Left ventricle myocardium superior (tissue), 1 donor: ENCODE measurements at regions not wholly inside any gene's neighbourhood (a gene's known extent, or its start where the extent isn't known, plus 50 kb on each side); places are given as distances from the start of the nearest gene placed in this dataset.

ENCODE experiments used
- ATAC-seq: fragments of 200-7000 bp; cut with Tn5 transposase; one replicate; pipeline ENCODE4 v1.9.1; 2020; ENCODE audit warnings: mild to moderate bottlenecking, moderate library complexity
- DNase-seq: peaks from one replicate; pipeline ENCODE4 v3.0.0-alpha.2; 2020
- intact Hi-C: fragments of 100-400 bp; cut with micrococcal nuclease; formaldehyde crosslinking; loops from one replicate; pipeline ENCODE4 v1.11.0; 2022
- donor health status: DM: no; HTN: yes; CAD: no; lungs with severe emphysema.

DNA sequence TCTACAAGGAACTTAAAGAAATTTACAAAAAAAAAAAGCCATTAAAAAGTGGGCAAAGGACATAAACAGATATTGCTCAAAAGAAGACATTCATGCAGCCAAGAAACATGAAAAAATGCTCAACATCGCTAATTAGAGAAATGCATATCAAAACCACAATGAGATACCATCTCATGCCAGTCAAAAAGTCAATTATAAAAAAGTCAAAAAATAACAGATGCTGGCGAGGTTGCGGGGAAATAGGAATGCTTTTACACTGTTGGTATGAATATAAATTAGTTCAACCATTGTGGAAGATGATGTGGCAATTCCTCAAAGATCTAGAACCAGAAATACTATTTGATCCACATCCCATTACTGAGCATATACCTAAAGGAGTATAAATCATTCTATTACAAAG is 411.9 kb upstream of the MARCKS start:
- ATAC-seq: no peak
- DNase-seq: no peak
- intact Hi-C loops: no loop called here

GRCh38 chr6:113447088-113447831 is 409.9 kb upstream of the MARCKS start:
- intact Hi-C loops: no loop called here
- ATAC-seq: no peak
- DNase-seq: no peak

- DNase-seq (no peak), ATAC-seq (no peak)
- intact Hi-C loops: no loop called here
These were observed 408.1 kb upstream of the MARCKS start for GRCh38 chr6:113449051-113449450.

- no peak for ATAC-seq
- intact Hi-C loops: no loop called here
- no peak for DNase-seq
These were observed 407.1 kb upstream of the MARCKS start for GRCh38 chr6:113450061-113450465.

GRCh38 chr6:113451049-113451448 is 406.1 kb upstream of the MARCKS start:
- ATAC-seq (no peak), DNase-seq (no peak)
- intact Hi-C loops: no loop called here

DNA sequence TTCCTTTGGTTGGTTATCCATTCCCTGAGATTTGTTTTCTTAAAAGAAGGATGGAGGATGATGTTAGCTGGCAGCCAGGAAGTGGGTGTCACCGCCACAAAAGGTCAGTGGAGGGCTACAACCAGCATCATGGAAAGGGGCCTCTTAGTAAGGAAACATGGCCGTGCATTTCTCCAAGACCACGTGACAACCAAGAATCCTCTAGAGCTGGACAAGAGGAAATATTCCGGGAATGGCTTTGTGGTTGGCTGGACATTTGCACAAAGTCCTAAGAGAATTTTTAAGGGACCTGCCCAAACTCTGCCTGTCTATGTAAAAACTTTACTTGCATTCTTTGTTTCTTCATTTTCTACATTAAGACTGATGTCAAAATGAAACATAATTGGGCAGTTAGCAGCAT is 399.9 kb upstream of the MARCKS start:
- DNase-seq (no peak), ATAC-seq (peak; percentile 42)
- intact Hi-C loops: no loop called here

DNA sequence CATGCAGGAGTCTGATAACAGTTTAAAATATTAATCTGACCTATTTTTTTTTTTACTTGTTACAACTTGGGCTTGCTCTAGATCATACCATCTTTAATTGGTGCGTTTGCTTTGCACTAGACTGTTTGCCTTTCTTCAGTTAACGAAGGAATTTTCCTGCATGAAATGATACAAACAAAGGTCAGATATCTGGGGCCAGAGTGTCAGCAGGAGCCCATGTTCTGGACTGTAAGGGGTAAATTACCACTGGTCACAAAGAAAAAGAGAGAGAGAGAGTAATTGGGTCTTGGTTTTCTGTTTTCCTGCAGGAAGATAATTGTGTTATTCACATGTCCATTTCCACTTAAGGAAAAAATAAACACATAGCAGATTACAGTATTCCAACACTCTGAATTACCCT is 399.4 kb upstream of the MARCKS start:
- intact Hi-C loops: no loop called here
- ATAC-seq (no peak), DNase-seq (no peak)

GRCh38 chr6:113458368-113459010 is 398.7 kb upstream of the MARCKS start:
- ATAC-seq (no peak), DNase-seq (no peak)
- intact Hi-C loops: no loop called here

- DNase-seq (no peak), ATAC-seq (no peak)
- intact Hi-C loops: no loop called here
These were observed 395.8 kb upstream of the MARCKS start for GRCh38 chr6:113461153-113461932.

DNA sequence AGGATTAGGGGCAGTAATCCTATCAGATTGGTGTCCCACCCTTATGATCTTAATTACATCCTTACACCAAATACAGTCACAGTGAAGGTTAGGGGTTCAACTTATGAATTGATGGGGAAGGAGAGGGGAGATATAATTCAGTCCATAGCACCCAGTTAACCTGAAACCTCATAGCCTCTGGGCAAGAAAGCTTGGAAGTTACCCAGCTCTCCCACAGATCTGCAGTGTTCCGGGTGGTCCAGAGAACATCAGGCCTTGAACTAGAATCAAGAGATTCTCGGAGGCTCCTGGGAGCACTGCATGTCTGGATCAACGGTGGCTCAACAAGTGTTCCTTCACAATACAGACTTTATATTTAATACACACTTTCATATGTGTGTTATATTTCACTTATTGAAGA is 392.6 kb upstream of the MARCKS start:
- no peak for ATAC-seq
- intact Hi-C loops: no loop called here
- no peak for DNase-seq

GRCh38 chr6:113464960-113465359 is 392.2 kb upstream of the MARCKS start:
- no peak for ATAC-seq
- intact Hi-C loops: no loop called here
- DNase-seq: no peak

- intact Hi-C loops: no loop called here
- DNase-seq (no peak), ATAC-seq (no peak)
These were observed 390.6 kb upstream of the MARCKS start for GRCh38 chr6:113466526-113466925.

GRCh38 chr6:113475392-113475791 is 381.8 kb upstream of the MARCKS start:
- DNase-seq: no peak
- intact Hi-C loops: no loop called here
- ATAC-seq: no peak

DNA sequence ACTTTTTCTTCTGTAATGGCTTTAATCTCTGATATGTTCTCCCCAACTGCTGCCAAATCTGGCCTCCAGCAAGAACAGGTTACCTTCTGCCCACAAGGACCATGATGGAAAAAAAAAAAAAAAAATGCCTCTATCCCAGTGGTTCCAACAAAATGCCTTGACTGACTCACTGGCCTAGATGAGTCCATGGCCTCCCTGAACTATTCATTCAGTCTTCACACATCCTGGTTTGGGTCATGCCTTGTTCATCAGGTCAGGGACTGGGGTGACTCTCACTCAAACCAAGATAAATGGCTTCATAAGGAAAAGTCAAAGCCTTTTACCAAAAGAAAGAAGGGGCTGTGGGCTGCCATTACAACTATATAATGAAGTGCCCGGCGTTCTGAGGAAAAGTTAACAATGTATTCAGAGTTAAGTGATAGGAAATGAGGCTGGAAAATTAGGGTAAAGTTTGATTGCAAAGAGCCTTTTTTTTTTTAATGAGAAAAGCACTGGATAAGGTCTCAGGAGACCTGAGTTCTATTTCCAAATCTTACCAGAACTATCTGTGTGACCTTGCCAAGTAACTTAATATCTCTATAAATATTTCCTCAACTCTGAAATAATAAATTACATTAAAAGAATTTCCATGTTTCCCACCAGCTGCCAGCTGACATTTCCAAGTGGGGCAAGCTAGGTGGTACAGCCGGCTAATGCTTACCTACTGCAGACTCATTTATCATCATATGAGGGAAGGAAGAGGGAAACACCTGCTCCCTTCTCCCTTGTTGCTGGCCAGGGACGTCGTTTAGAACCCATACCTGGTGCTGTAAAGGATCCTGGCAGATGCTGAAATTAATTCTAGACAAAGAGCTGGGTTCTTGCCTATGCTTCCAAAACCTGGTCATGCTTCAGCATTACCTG is 380.0 kb upstream of the MARCKS start:
- no peak for DNase-seq
- intact Hi-C loops: no loop called here
- no peak for ATAC-seq

DNA sequence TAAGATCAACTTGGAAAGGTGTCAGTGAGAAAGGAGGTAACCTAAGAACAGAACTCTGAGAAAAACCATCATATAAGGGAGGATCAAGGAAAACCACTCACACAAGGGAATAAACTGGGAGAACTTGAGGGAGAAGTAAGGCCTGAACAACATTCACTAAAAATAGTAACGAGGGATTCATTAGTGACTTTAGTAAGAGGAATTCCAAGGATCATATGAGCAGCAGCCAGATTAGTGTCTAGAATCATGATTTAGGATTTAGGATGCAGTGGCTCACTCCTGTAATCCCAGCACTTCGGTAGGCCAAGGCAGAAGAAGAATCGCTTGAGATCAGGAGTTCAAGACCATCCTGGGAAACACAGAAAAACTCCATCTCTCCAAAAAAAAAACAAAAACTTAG is 376.5 kb upstream of the MARCKS start:
- intact Hi-C loops: no loop called here
- no peak for DNase-seq
- ATAC-seq: no peak

DNA sequence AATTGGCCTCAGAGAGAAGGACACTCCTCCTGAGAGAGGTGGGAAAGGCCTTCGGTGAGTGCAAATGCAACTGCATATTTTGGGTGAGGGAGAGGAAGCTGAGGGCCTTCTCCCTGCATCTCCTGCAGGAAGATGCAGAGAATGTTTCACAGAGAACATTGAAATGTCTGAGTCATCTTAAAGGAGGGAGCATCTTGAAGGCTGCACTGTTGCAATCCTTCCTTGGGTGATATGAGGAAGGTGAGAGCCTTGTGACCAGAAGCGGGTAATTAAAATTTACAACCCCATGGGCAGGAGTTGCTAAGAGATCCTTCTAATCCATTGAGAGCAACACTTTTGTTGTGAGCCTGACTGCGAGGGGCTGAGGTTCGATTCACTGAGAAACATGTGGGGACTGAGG is 375.7 kb upstream of the MARCKS start:
- DNase-seq: no peak
- intact Hi-C loops: no loop called here
- no peak for ATAC-seq

GRCh38 chr6:113481910-113482309 is 375.2 kb upstream of the MARCKS start:
- no peak for DNase-seq
- intact Hi-C loops: no loop called here
- no peak for ATAC-seq

DNA sequence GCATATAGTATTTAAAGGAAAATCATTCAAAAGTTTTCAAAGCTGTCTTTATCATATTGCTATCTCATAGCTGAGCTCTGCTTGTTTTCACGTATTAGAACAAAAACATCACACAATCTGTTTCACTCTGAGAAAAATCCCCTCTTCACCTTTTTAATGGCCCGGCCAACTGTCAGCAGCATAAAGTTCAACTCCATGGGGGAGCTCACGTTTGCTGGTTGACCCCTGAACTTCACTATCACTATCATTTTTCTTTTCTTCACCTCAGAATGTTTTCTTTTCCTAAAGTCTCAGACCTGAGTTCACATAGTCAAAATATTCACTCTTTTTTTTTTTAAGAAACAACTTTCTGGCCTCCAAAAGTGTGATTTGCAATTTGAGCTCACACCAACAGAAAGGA is 374.4 kb upstream of the MARCKS start:
- intact Hi-C loops: no loop called here
- DNase-seq (no peak), ATAC-seq (no peak)

DNA sequence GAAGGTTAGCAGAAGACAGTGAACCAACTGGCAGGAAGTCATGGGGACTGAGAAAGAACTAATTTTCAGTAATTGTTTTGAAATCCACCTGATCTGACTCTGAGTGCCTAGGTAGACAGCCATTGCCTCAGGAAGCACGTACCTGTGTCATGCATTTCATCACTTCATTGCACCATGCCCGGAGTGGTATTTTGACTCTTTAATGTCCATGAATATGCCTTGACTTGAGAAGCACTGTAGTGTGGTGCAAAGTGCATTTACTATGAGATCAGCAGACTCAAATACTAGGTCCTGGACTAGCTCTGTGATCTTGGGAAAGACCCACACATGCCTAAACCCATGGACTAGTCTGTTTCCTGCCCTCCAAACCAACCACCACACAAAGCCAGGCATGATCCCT is 370.9 kb upstream of the MARCKS start:
- DNase-seq (no peak), ATAC-seq (no peak)
- intact Hi-C loops: no loop called here
